Endothelial cell of umbilical vein (primary cell): ENCODE measurements at regions not wholly inside any gene's neighbourhood (a gene's known extent, or its start where the extent isn't known, plus 50 kb on each side); places are given as distances from the start of the nearest gene placed in this dataset.

Source experiments
- BruUV-seq: library from RNA; stranded (reverse); fragments of 400-500 nt; replicated peaks from 2 replicates; lab custom pipeline; 2021; lab: Mats Ljungman, UMichigan
- CTCF ChIA-PET: fragments of 300-600, 350-600 bp; sonication (Branson Sonifier 250); formaldehyde crosslinking; loops from one replicate; lab custom pipeline; 2021; ENCODE audit warnings: antibody characterized with exemption, inconsistent platforms; lab: Charles Lee
- POLR2A ChIA-PET: fragments of 300-600, 350-600 bp; sonication (Branson Sonifier 250); formaldehyde crosslinking; loops from one replicate; lab custom pipeline; 2021; ENCODE audit warnings: antibody characterized with exemption, inconsistent platforms; lab: Charles Lee
- DNase-seq: peaks from one replicate; pipeline ENCODE4 v3.0.0-alpha.2; 2011; ENCODE audit warnings: low read depth, low spot score
- FAIRE-seq: peaks from 2 replicates; lab custom pipeline; 2011; peaks lifted over from hg19 to GRCh38; lab: Jason Lieb, UNC
- H2AFZ ChIP-seq: 2 replicates; pipeline ENCODE4 v1.6.0; 2012; ENCODE audit warnings: low read depth, low read length, control low read depth, inconsistent platforms
- H3K27ac ChIP-seq: 2 replicates; pipeline ENCODE4 v1.5.1; 2011; ENCODE audit warnings: low read depth, mild to moderate bottlenecking, control low read depth, low read length, moderate library complexity; ENCODE audit not compliant: insufficient read depth
- H3K27me3 ChIP-seq, 2 experiments: 2 replicates each; pipeline versions ENCODE4 v1.6.0 to v1.6.1; 2011; ENCODE audit warnings: low read length in 2 of 2, mixed read lengths in 1 of 2; ENCODE audit not compliant: control insufficient read depth in 2 of 2, insufficient read depth in 2 of 2
- H3K36me3 ChIP-seq, 2 experiments: 2 replicates in 1 of 2; 3 replicates in 1 of 2; pipeline ENCODE4 v1.5.1; 2011; ENCODE audit warnings: low read length in 2 of 2, mild to moderate bottlenecking in 1 of 2, moderate library complexity in 1 of 2; ENCODE audit not compliant: control insufficient read depth in 2 of 2, insufficient read depth in 2 of 2; ENCODE audit errors: extremely low read depth in 1 of 2
- H3K4me1 ChIP-seq: 3 replicates; pipeline ENCODE4 v1.5.1; 2011; ENCODE audit warnings: mild to moderate bottlenecking, low read length; ENCODE audit not compliant: control insufficient read depth, insufficient read depth; ENCODE audit errors: extremely low read depth
- H3K4me2 ChIP-seq: 2 replicates; pipeline ENCODE4 v1.6.1; 2011; ENCODE audit warnings: low read length, control low read depth, mixed read lengths; ENCODE audit not compliant: insufficient read depth
- H3K4me3 ChIP-seq, 3 experiments: fragments of 200-600 bp in 1 of 3; sonication (generic), shearing (Covaris generic) in 1 of 3; replicated peaks in 1 of 3; 2 replicates each; pipeline ENCODE4 v1.5.1; 2011 to 2016; ENCODE audit warnings: control low read depth in 3 of 3, low read length in 3 of 3, mild to moderate bottlenecking in 2 of 3, inconsistent platforms in 1 of 3, low read depth in 1 of 3, moderate library complexity in 1 of 3; ENCODE audit not compliant: insufficient read depth in 1 of 3
- H3K79me2 ChIP-seq: 2 replicates; pipeline ENCODE4 v1.6.0; 2012; ENCODE audit warnings: low read length, inconsistent platforms; ENCODE audit not compliant: control insufficient read depth, insufficient read depth
- H3K9ac ChIP-seq: replicated peaks from 2 replicates; pipeline ENCODE3; 2011; ENCODE audit warnings: low read length, control low read depth; ENCODE audit not compliant: insufficient read depth; ENCODE audit errors: extremely low read depth
- H3K9me1 ChIP-seq: replicated peaks from 3 replicates; pipeline ENCODE4 v1.6.0; 2011; ENCODE audit warnings: mild to moderate bottlenecking, low read length; ENCODE audit not compliant: control insufficient read depth, insufficient read depth; ENCODE audit errors: extremely low read depth
- H3K9me3 ChIP-seq: replicated peaks from 2 replicates; pipeline ENCODE4 v1.5.1; 2012; ENCODE audit warnings: low read length, inconsistent platforms; ENCODE audit not compliant: control insufficient read depth, insufficient read depth
- H4K20me1 ChIP-seq: replicated peaks from 2 replicates; pipeline ENCODE3; 2011; ENCODE audit warnings: mild to moderate bottlenecking, low read length; ENCODE audit not compliant: control insufficient read depth, insufficient read depth; ENCODE audit errors: extremely low read depth
- CTCF ChIP-seq, 2 donors: IDR thresholded peaks; 1 replicate in 1 of 2; 2 replicates in 1 of 2; pipeline ENCODE4 v1.5.1; 2011; ENCODE audit warnings: low read length in 2 of 2, mild to moderate bottlenecking in 2 of 2, moderate library complexity in 2 of 2, control low read depth in 1 of 2, inconsistent platforms in 1 of 2, low read depth in 1 of 2; ENCODE audit not compliant: insufficient read depth in 1 of 2; ENCODE audit errors: extremely low read depth in 1 of 2
- EZH2 ChIP-seq: IDR thresholded peaks from 2 replicates; pipeline ENCODE4 v1.6.1; 2012; ENCODE audit warnings: borderline replicate concordance, low read depth, mild to moderate bottlenecking, moderate library complexity, low read length, inconsistent platforms; ENCODE audit not compliant: severe bottlenecking
- FOS ChIP-seq: IDR thresholded peaks from 2 replicates; pipeline ENCODE4 v1.6.1; 2011; ENCODE audit warnings: mild to moderate bottlenecking, low read length, moderate library complexity, borderline replicate concordance; ENCODE audit not compliant: insufficient read depth
- GATA2 ChIP-seq: IDR thresholded peaks from 2 replicates; pipeline ENCODE4 v1.7.0; 2011; ENCODE audit warnings: low read depth, mild to moderate bottlenecking, moderate library complexity, mixed read lengths, low read length; ENCODE audit not compliant: insufficient read length, insufficient read depth
- JUN ChIP-seq: IDR thresholded peaks from 2 replicates; pipeline ENCODE4 v1.6.1; 2011; ENCODE audit warnings: borderline replicate concordance, low read depth; ENCODE audit not compliant: insufficient read length, insufficient read depth
- MAX ChIP-seq: IDR thresholded peaks from 2 replicates; pipeline ENCODE4 v1.6.1; 2011; ENCODE audit not compliant: insufficient read depth, insufficient read length
- MYC ChIP-seq: IDR thresholded peaks from one replicate; pipeline ENCODE4 v1.6.1; 2011; ENCODE audit warnings: mild to moderate bottlenecking, low read depth, low read length
- POLR2A ChIP-seq: IDR thresholded peaks from 2 replicates; pipeline ENCODE4 v1.6.1; 2012; ENCODE audit warnings: low read depth, mild to moderate bottlenecking, control low read depth, low read length
- POLR2AphosphoS5 ChIP-seq: IDR thresholded peaks from 2 replicates; pipeline ENCODE4 v1.6.1; 2012; ENCODE audit warnings: low read depth, mild to moderate bottlenecking, control low read depth, low read length, moderate library complexity; ENCODE audit not compliant: insufficient read depth
- dilution Hi-C: fragments of 300-500 bp; cut with MboI; formaldehyde crosslinking; loops from one replicate; pipeline ENCODE4 v1.15.0; 2019; ENCODE audit warnings: low sequenced_read_pairs; ENCODE audit not compliant: extremely low pct_ligation_motif_present
- intact Hi-C: fragments of 100-400 bp; cut with micrococcal nuclease; formaldehyde crosslinking; loops from one replicate; pipeline ENCODE4 v1.10.0; 2022

GRCh38 chr12:48281811-48282210 is 68.9 kb downstream of the ZNF641 start:
- Histone ChIP-seq H3K9me1 (no peaks in the 10 kb centered on the region), H3K4me1 (peaks cover 2% of the 10 kb centered on the region), H2AFZ (no peak overlapping the region), H4K20me1 (no peaks in the 10 kb centered on the region), H3K27ac (no peak overlapping the region), H3K9me3 (no peaks in the 10 kb centered on the region), H3K4me3 (no peak overlapping the region), H3K4me2 (no peak overlapping the region), H3K27me3 (peaks cover under 1 to 8% of the 10 kb centered on the region in 2 experiments), H3K9ac (no peak overlapping the region), H3K79me2 (no peaks in the 10 kb centered on the region), H3K36me3 (no peaks in the 10 kb centered on the region)
- ChIA-PET POLR2A (no interaction called here), CTCF (interaction anchor here (1.6 kb wide), 1 partner anchor 11 kb away, joined by 4 read pairs; no protein-coding TSS in a partner anchor)
- no peak for FAIRE-seq
- dilution Hi-C loops (no loop called here), intact Hi-C loops (no loop called here)
- BruUV-seq = no TSS peak
- TF ChIP-seq POLR2AphosphoS5 (no peak), GATA2 (peak; percentile 21), JUN (no peak), EZH2 (no peak)
- DNase-seq = no peak

- FAIRE-seq = no peak
- Histone ChIP-seq H3K79me2 (no peaks in the 10 kb centered on the region), H3K9me1 (no peaks in the 10 kb centered on the region), H3K27me3 (peaks cover 4 to 8% of the 10 kb centered on the region in 2 experiments), H3K27ac (no peak overlapping the region), H3K4me2 (no peak overlapping the region), H3K36me3 (no peaks in the 10 kb centered on the region), H2AFZ (no peak overlapping the region), H3K9ac (no peak overlapping the region), H3K9me3 (no peaks in the 10 kb centered on the region), H4K20me1 (no peaks in the 10 kb centered on the region), H3K4me1 (no peaks in the 10 kb centered on the region), H3K4me3 (no peak overlapping the region)
- BruUV-seq = no TSS peak
- intact Hi-C loops (no loop called here), dilution Hi-C loops (no loop called here)
- TF ChIP-seq EZH2 = no peak
- no peak for TF ChIP-seq CTCF (IDR thresholded peaks at IDR 0.05; ENCODE audit: extremely low read depth in 1 of 2, insufficient read depth in 1 of 2, low read depth in 1 of 2, low read length in 2 of 2)
- no peak for TF ChIP-seq GATA2
- TF ChIP-seq POLR2A = no peak
- no peak for TF ChIP-seq POLR2AphosphoS5
- no peak for TF ChIP-seq JUN
- no peak for TF ChIP-seq FOS
- no peak for TF ChIP-seq MYC
- TF ChIP-seq MAX = no peak
- DNase-seq = no peak
- CTCF ChIA-PET = no interaction called here
- POLR2A ChIA-PET = no interaction called here
Measured at GRCh38 chr12:48280572-48280971, 70.1 kb downstream of the ZNF641 start.
